Small intestine (tissue), 7 donors: ENCODE measurements at regions not wholly inside any gene's neighbourhood (a gene's known extent, or its start where the extent isn't known, plus 50 kb on each side); places are given as distances from the start of the nearest gene placed in this dataset.
A peak's percentile ranks its signal among the peaks of the same experiment; 100 is the strongest.

Experiments used
- DNase-seq, 2 donors: peaks; one replicate each; pipeline versions ENCODE4 v3.0.0 to v3.0.0-alpha.2; 2013
- FAIRE-seq: peaks from 2 replicates; lab custom pipeline; 2012; peaks lifted over from hg19 to GRCh38; lab: Jason Lieb, UNC
- H3K27ac ChIP-seq, 3 donors: one replicate each; pipeline ENCODE4 v1.5.1; 2013; ENCODE audit warnings: low read length in 2 of 3, mild to moderate bottlenecking in 2 of 3, control low read depth in 1 of 3, inconsistent platforms in 1 of 3, low read depth in 1 of 3, moderate library complexity in 1 of 3
- H3K27me3 ChIP-seq, 3 donors: one replicate each; pipeline ENCODE4 v1.6.1; 2013; ENCODE audit warnings: low read length in 3 of 3, inconsistent platforms in 1 of 3; ENCODE audit not compliant: control insufficient read depth in 3 of 3, insufficient read depth in 3 of 3
- H3K36me3 ChIP-seq, 3 donors: one replicate each; pipeline ENCODE4 v1.6.1; 2013; ENCODE audit warnings: low read length in 3 of 3, inconsistent platforms in 1 of 3, low read depth in 1 of 3, mild to moderate bottlenecking in 1 of 3, moderate library complexity in 1 of 3; ENCODE audit not compliant: control insufficient read depth in 3 of 3, insufficient read depth in 2 of 3
- H3K4me1 ChIP-seq, 3 donors: one replicate each; pipeline ENCODE4 v1.6.1; 2013; ENCODE audit warnings: low read length in 2 of 3, inconsistent platforms in 1 of 3, low read depth in 1 of 3, mild to moderate bottlenecking in 1 of 3, moderate library complexity in 1 of 3; ENCODE audit not compliant: control insufficient read depth in 3 of 3, insufficient read depth in 2 of 3
- H3K4me3 ChIP-seq, 3 donors: one replicate each; pipeline ENCODE4 v1.5.1; 2013; ENCODE audit warnings: low read length in 3 of 3, control low read depth in 1 of 3, inconsistent platforms in 1 of 3, low read depth in 1 of 3, mild to moderate bottlenecking in 1 of 3, moderate library complexity in 1 of 3
- H3K9me3 ChIP-seq, 2 donors: one replicate each; pipeline ENCODE4 v1.6.1; 2013; ENCODE audit warnings: low read depth in 1 of 2, low read length in 1 of 2; ENCODE audit not compliant: control insufficient read depth in 2 of 2, insufficient read depth in 1 of 2
- WGBS, 3 donors: extraction: QIAGEN DNeasy Blood & Tissue Kit; methylation state at CpG; one replicate each; pipeline ENCODE4 v1.1.7; 2013; 5-methylcytosine and 5-hydroxymethylcytosine counted together
- donor health status: healthy with polysubstance abuse.
- donor health status: control.
- donor health status: control.
- donor health status: Bipolar disorder and iron deficiency.
- donor health status: healthy.

GRCh38 chr4:157840648-157841047 is 332.2 kb downstream of the GASK1B start:
- no peaks in the 10 kb centered on the region for H3K9me3 ChIP-seq
- no peaks in the 10 kb centered on the region for H3K27me3 ChIP-seq
- no peaks in the 10 kb centered on the region for H3K4me1 ChIP-seq
- FAIRE-seq (no peak), DNase-seq (peak; percentile 28 to 31)
- no peaks in the 10 kb centered on the region for H3K36me3 ChIP-seq
- no peak overlapping the region for H3K4me3 ChIP-seq
- peak overlapping the region in 1 of 3 donors; percentile 3 for H3K27ac ChIP-seq

DNA sequence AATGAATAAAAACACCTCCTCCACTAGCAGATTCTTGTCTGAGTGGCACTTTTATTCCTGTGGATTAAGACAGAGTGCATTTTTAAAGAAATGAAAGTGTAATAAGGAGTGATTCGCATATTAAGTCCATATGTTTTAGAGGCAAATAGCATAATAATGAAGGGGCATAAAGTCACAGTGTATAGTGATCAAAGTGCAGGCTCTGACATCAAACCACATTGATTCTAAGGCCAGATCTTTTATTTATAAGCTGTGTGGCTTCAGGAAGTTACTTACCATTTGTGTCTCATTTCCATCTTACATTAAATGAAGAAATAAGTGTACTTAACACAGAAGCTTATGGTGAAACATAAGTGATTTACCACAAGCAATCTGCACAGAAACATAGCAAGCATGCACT is 332.8 kb downstream of the GASK1B start:
- no peaks in the 10 kb centered on the region for H3K9me3 ChIP-seq
- no peak overlapping the region for H3K27ac ChIP-seq
- no peaks in the 10 kb centered on the region for H3K4me1 ChIP-seq
- DNase-seq = no peak
- no peaks in the 10 kb centered on the region for H3K36me3 ChIP-seq
- 67 to 83% (median 77%) methylated on average over 1 of the region's 1 CpG for WGBS, 3 donors
- no peaks in the 10 kb centered on the region for H3K27me3 ChIP-seq
- no peak for FAIRE-seq
- H3K4me3 ChIP-seq = no peak overlapping the region

- no peak for FAIRE-seq
- WGBS, 3 donors = 28 to 41% (median 37%) methylated on average over 2 of the region's 2 CpGs
- Histone ChIP-seq H3K27me3 (no peaks in the 10 kb centered on the region), H3K27ac (no peak overlapping the region), H3K4me3 (no peak overlapping the region), H3K9me3 (no peaks in the 10 kb centered on the region), H3K36me3 (no peaks in the 10 kb centered on the region), H3K4me1 (no peaks in the 10 kb centered on the region)
- no peak for DNase-seq
These were observed 334.5 kb downstream of the GASK1B start for GRCh38 chr4:157838366-157838765.

DNA sequence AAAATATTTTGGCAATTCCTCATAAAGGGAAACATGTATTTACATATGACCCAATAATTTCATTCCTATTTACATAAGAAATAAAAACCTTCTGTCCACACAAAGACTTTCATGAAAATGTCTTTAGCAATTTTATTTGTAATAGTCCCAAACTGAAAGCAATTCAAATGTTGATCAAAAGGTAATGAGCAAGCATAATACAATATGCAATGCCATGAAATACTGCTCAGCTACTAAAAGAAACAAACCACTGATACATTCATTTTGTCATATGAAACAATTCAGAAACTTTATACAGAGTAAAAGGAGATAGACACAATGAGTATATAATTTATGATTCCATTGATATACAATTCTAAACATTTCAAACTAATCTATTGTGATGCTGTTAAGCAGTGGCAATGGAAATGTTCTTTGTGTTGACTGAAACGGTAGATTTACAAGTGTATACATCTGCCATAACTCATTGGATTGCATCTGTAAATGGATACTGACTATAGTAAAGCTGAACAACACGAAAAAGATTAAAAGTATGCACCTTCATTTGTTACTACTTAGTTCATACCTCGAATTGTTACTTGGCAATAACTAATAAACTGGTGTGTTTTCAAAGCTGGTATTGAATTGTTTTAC is 335.6 kb downstream of the GASK1B start:
- peaks cover 0 to 2% (median 0%) of the 10 kb centered on the region in 3 donors for H3K4me1 ChIP-seq
- H3K27me3 ChIP-seq = no peaks in the 10 kb centered on the region
- H3K9me3 ChIP-seq = no peaks in the 10 kb centered on the region
- H3K4me3 ChIP-seq = no peak overlapping the region
- H3K27ac ChIP-seq = no peak overlapping the region
- DNase-seq (no peak), FAIRE-seq (no peak)
- no peaks in the 10 kb centered on the region for H3K36me3 ChIP-seq
- 64 to 73% (median 66%) methylated on average over 3 of the region's 3 CpGs for WGBS, 3 donors

- Histone ChIP-seq H3K4me3 (no peak overlapping the region), H3K4me1 (peaks cover 0 to 2% (median 0%) of the 10 kb centered on the region in 3 donors), H3K27me3 (no peaks in the 10 kb centered on the region), H3K9me3 (no peaks in the 10 kb centered on the region), H3K27ac (peak overlapping the region in 1 of 3 donors; percentile 21), H3K36me3 (no peaks in the 10 kb centered on the region)
- FAIRE-seq (no peak), DNase-seq (peak; percentile 73 to 81)
- WGBS, 3 donors = 8 to 44% (median 9%) methylated on average over 1 of the region's 1 CpG
These were observed 340.2 kb downstream of the GASK1B start for GRCh38 chr4:157832596-157832995.

- Histone ChIP-seq H3K9me3 (peaks cover 2 to 6% of the 10 kb centered on the region in 2 donors), H3K36me3 (no peaks in the 10 kb centered on the region), H3K4me1 (no peaks in the 10 kb centered on the region), H3K27me3 (no peaks in the 10 kb centered on the region), H3K4me3 (no peak overlapping the region), H3K27ac (no peak overlapping the region)
- DNase-seq (no peak), FAIRE-seq (no peak)
- WGBS, 3 donors = 82 to 87% (median 87%) methylated on average over 8 of the region's 8 CpGs
These were observed 348.8 kb downstream of the GASK1B start for GRCh38 chr4:157824021-157824420.

DNA sequence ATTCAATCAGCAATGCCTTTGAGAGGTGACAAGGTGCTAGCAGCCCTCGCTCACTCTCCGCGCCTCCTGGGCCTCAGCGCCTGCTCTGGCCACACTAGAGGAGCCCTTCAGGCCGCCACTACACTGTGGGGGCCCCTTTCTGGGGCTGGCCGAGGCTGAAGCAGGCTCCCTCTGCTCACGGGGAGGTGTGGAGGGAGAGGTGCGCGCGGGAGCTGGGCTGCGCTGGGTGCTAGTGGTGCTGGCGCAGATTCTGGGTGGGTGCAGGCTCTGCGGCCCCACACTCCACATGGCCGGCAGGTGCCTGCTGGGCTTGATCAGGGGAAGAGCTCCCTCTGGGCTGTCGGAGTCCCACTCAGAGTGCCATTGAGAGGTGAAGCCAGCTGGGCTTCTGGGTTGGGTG is 351.0 kb downstream of the GASK1B start:
- Histone ChIP-seq H3K4me3 (no peak overlapping the region), H3K27ac (no peak overlapping the region), H3K36me3 (no peaks in the 10 kb centered on the region), H3K9me3 (peaks cover 2 to 6% of the 10 kb centered on the region in 2 donors), H3K4me1 (no peaks in the 10 kb centered on the region), H3K27me3 (no peaks in the 10 kb centered on the region)
- FAIRE-seq = no peak
- DNase-seq = no peak
- WGBS, 3 donors = 88 to 97% (median 90%) methylated on average over 15 of the region's 15 CpGs

- WGBS, 3 donors = 87 to 90% (median 90%) methylated on average over 20 of the region's 20 CpGs
- DNase-seq (no peak), FAIRE-seq (no peak)
- H3K27me3 ChIP-seq = no peaks in the 10 kb centered on the region
- H3K27ac ChIP-seq = no peak overlapping the region
- no peak overlapping the region for H3K4me3 ChIP-seq
- H3K4me1 ChIP-seq = no peaks in the 10 kb centered on the region
- H3K9me3 ChIP-seq = peaks cover 2 to 6% of the 10 kb centered on the region in 2 donors
- no peaks in the 10 kb centered on the region for H3K36me3 ChIP-seq
These were observed 352.9 kb downstream of the GASK1B start for GRCh38 chr4:157819693-157820464.
